PC-9 (cell line): ENCODE measurements at regions not wholly inside any gene's neighbourhood (a gene's known extent, or its start where the extent isn't known, plus 50 kb on each side); places are given as distances from the start of the nearest gene placed in this dataset.

Source experiments
- BruUV-seq: library from RNA; stranded (reverse); fragments of 400-500 nt; replicated peaks from 2 replicates; lab custom pipeline; 2021; lab: Mats Ljungman, UMichigan
- CTCF ChIA-PET: fragments of 300-600 bp; sonication (Branson Sonifier 250); formaldehyde crosslinking; loops from one replicate; lab custom pipeline; 2022; ENCODE audit warnings: antibody characterized with exemption; lab: Charles Lee
- POLR2A ChIA-PET: fragments of 300-600 bp; sonication (Branson Sonifier 250); formaldehyde crosslinking; loops from one replicate; lab custom pipeline; 2022; ENCODE audit warnings: antibody characterized with exemption; ENCODE audit not compliant: unreplicated experiment; lab: Charles Lee
- DNase-seq, 2 experiments: peaks; one replicate each; pipeline versions ENCODE4 v3.0.0 to v3.0.0-alpha.2; 2015 to 2022; ENCODE audit warnings: mixed read lengths in 1 of 2
- H2AFZ ChIP-seq: fragments of 200-600 bp; sonication (generic); 2 replicates; pipeline ENCODE4 v1.8.1; 2017; ENCODE audit warnings: antibody characterized with exemption
- H3F3A ChIP-seq: fragments of 200-600 bp; sonication (generic); 2 replicates; pipeline ENCODE4 v1.8.1; 2017; ENCODE audit warnings: antibody characterized with exemption, mild to moderate bottlenecking, low read depth; ENCODE audit not compliant: insufficient read depth
- H3K27ac ChIP-seq: fragments of 200-600 bp; sonication (generic); 2 replicates; pipeline ENCODE4 v1.6.1; 2016; ENCODE audit warnings: mixed run types
- H3K27me3 ChIP-seq: fragments of 200-600 bp; sonication (generic); 2 replicates; pipeline ENCODE4 v1.6.1; 2016; ENCODE audit warnings: low read depth, mixed run types; ENCODE audit not compliant: insufficient read depth
- H3K36me3 ChIP-seq: fragments of 200-600 bp; sonication (generic); 2 replicates; pipeline ENCODE4 v1.6.1; 2016; ENCODE audit warnings: low read depth, mixed run types
- H3K4me1 ChIP-seq: fragments of 200-600 bp; sonication (generic); replicated peaks from 2 replicates; pipeline ENCODE4 v1.6.1; 2016; ENCODE audit warnings: mixed run types; ENCODE audit not compliant: insufficient read depth
- H3K4me2 ChIP-seq: fragments of 200-600 bp; sonication (generic); 2 replicates; pipeline ENCODE4 v1.6.1; 2017; ENCODE audit warnings: mixed run types
- H3K4me3 ChIP-seq: fragments of 200-600 bp; sonication (generic); 2 replicates; pipeline ENCODE4 v1.6.1; 2016; ENCODE audit warnings: mixed run types
- H3K79me2 ChIP-seq: fragments of 200-600 bp; sonication (generic); 2 replicates; pipeline ENCODE4 v1.6.1; 2017; ENCODE audit warnings: low read depth, mixed run types
- H3K9me2 ChIP-seq: fragments of 200-600 bp; sonication (generic); 2 replicates; pipeline ENCODE4 v1.8.1; 2017; ENCODE audit warnings: mild to moderate bottlenecking; ENCODE audit not compliant: insufficient read depth
- H3K9me3 ChIP-seq: fragments of 200-600 bp; sonication (generic); 2 replicates; pipeline ENCODE4 v1.8.1; 2016; ENCODE audit warnings: low read depth; ENCODE audit not compliant: insufficient read depth
- H4K20me1 ChIP-seq: fragments of 200-600 bp; sonication (generic); 2 replicates; pipeline ENCODE4 v1.8.1; 2017; ENCODE audit not compliant: insufficient read depth
- EZH2 ChIP-seq: fragments of 200-600 bp; sonication (generic); IDR thresholded peaks from 2 replicates; pipeline ENCODE4 v1.8.0; 2017; ENCODE audit warnings: antibody characterized with exemption, low read depth
- intact Hi-C: fragments of 100-400 bp; cut with micrococcal nuclease; formaldehyde crosslinking; loops from one replicate; pipeline ENCODE4 v1.10.0; 2022; ENCODE audit not compliant: unreplicated experiment
- TF ChIP-seq, protein P1 (sequence below): fragments of 200-600 bp; sonication (generic); conservative IDR thresholded peaks from 2 replicates; pipeline ENCODE4 v1.6.1; 2017; ENCODE audit warnings: mixed run types, antibody characterized with exemption, mild to moderate bottlenecking, moderate library complexity

DNA sequence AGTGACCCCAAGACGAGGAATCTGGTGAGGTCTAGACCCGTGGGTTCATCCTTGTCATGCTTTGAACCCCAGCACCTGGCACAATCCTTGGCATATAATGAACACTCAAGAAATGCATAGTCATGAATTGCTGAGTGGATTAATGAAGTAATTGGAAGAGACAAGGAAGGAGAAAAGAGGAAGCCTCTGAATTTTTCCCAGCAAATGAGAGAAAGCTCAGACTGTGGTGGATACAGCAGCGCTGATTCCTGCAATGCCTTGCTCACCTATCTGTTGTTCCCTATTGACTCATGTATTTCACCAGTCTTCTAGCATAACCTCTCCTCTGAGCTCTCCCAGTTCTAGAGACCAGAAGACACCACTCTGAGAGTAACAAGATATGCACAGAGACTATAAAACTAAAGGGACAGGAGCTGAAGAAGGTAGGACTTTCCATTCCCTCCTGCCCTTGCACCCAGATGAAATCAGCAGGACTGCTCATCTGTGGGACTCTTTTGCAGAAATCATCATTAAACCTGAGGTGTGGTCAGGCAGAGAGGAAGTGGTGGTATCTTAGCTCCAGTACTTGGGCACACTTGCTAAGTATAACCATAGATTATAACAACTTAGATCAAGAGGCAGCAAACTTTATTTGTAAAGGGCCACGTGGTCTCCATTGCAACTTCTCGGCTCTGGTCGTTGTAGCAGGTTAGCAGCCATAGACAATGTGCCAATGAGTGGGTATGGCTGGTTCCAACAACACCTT is 102.8 kb downstream of the MAF start:
- H3K9me2 ChIP-seq = no peaks in the 10 kb centered on the region
- no peak overlapping the region for H3K27ac ChIP-seq
- no peak for DNase-seq
- no peaks in the 10 kb centered on the region for H3K36me3 ChIP-seq
- peaks cover 15% of the 10 kb centered on the region for H3K27me3 ChIP-seq
- no peaks in the 10 kb centered on the region for H3K79me2 ChIP-seq
- H4K20me1 ChIP-seq = no peaks in the 10 kb centered on the region
- H3F3A ChIP-seq = no peaks in the 10 kb centered on the region
- CTCF ChIA-PET = no interaction called here
- H3K4me2 ChIP-seq = no peak overlapping the region
- H2AFZ ChIP-seq = no peak overlapping the region
- no TSS peak for BruUV-seq
- H3K9me3 ChIP-seq = no peaks in the 10 kb centered on the region
- intact Hi-C loops = no loop called here
- POLR2A ChIA-PET = no interaction called here
- H3K4me1 ChIP-seq = no peaks in the 10 kb centered on the region
- no peak overlapping the region for H3K4me3 ChIP-seq
- no peak for TF ChIP-seq EZH2
- TF ChIP-seq, protein P1, sequence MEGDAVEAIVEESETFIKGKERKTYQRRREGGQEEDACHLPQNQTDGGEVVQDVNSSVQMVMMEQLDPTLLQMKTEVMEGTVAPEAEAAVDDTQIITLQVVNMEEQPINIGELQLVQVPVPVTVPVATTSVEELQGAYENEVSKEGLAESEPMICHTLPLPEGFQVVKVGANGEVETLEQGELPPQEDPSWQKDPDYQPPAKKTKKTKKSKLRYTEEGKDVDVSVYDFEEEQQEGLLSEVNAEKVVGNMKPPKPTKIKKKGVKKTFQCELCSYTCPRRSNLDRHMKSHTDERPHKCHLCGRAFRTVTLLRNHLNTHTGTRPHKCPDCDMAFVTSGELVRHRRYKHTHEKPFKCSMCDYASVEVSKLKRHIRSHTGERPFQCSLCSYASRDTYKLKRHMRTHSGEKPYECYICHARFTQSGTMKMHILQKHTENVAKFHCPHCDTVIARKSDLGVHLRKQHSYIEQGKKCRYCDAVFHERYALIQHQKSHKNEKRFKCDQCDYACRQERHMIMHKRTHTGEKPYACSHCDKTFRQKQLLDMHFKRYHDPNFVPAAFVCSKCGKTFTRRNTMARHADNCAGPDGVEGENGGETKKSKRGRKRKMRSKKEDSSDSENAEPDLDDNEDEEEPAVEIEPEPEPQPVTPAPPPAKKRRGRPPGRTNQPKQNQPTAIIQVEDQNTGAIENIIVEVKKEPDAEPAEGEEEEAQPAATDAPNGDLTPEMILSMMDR = no peak

DNA sequence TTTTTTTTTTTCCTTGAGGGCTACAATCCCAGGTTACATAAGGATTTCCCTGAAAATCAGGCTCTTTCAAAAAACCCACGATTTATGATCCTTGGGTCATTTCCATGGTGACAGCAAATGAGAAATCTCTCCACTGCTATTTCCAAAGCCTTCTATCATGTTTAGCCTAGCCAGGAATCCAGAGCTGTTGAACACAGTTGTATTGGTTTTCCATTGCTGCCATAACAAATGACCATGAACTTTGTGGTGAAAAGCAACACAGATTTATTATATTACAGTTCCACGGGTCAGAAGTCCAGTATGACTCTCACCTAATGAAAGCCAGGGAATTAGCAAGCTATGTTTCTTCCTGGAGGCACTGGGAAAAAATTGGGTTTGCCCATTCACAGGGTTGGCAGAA is 106.6 kb downstream of the MAF start:
- no TSS peak for BruUV-seq
- H3K27ac ChIP-seq = no peak overlapping the region
- POLR2A ChIA-PET = no interaction called here

DNA sequence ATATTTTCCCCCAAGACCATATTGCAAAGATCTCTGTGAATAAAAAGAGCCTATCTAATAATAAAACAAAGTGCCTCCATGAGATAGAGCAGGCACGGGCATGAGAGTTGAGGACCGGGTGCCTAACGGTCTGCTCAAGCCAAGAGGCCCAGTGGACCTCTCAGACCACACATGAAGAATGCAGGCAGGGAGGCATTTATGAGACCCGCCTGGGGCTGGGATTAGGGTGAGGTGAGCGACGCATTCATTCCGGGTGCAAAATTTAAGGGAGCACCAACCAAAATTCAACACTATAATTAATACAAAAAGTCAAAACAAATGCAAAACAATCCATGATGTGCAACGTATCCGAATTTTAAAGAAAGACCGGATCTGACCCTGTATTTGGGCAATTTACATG is 108.5 kb downstream of the MAF start:
- CTCF ChIA-PET = no interaction called here
- no peaks in the 10 kb centered on the region for H3K4me1 ChIP-seq
- BruUV-seq = no TSS peak

More for the DNA sequence above, 106.6 kb downstream of the MAF start:
- CTCF ChIA-PET = no interaction called here
- no peaks in the 10 kb centered on the region for H3F3A ChIP-seq
- H4K20me1 ChIP-seq = no peaks in the 10 kb centered on the region
- H3K4me1 ChIP-seq = no peaks in the 10 kb centered on the region
- no peak overlapping the region for H2AFZ ChIP-seq
- no peaks in the 10 kb centered on the region for H3K36me3 ChIP-seq
- H3K4me2 ChIP-seq = no peak overlapping the region
- no peak overlapping the region for H3K4me3 ChIP-seq
- intact Hi-C loops = no loop called here
- H3K27me3 ChIP-seq = peaks cover 30% of the 10 kb centered on the region
- H3K9me3 ChIP-seq = no peaks in the 10 kb centered on the region
- no peak for DNase-seq
- no peaks in the 10 kb centered on the region for H3K9me2 ChIP-seq
- H3K79me2 ChIP-seq = no peaks in the 10 kb centered on the region
- TF ChIP-seq, protein P1 = no peak
- no peak for TF ChIP-seq EZH2

More for the DNA sequence above, 108.5 kb downstream of the MAF start:
- TF ChIP-seq, protein P1 = no peak
- no peak for TF ChIP-seq EZH2
- H3F3A ChIP-seq = no peaks in the 10 kb centered on the region
- H3K4me2 ChIP-seq = no peak overlapping the region
- H3K4me3 ChIP-seq = no peak overlapping the region
- H3K9me2 ChIP-seq = no peaks in the 10 kb centered on the region
- no peak overlapping the region for H2AFZ ChIP-seq
- no peaks in the 10 kb centered on the region for H3K79me2 ChIP-seq
- no peak overlapping the region for H3K27ac ChIP-seq
- POLR2A ChIA-PET = no interaction called here
- no peaks in the 10 kb centered on the region for H3K36me3 ChIP-seq
- H3K27me3 ChIP-seq = peaks cover 30% of the 10 kb centered on the region
- no peaks in the 10 kb centered on the region for H3K9me3 ChIP-seq
- DNase-seq = no peak
- no peaks in the 10 kb centered on the region for H4K20me1 ChIP-seq
- intact Hi-C loops = no loop called here
